ENCODE measurements at regions not wholly inside any gene's neighbourhood (a gene's known extent, or its start where the extent isn't known, plus 50 kb on each side); places are given as distances from the start of the nearest gene placed in this dataset.

GRCh38 chr10:118465300-118465874 lies 123.3 kb upstream of the FAM204A start:
- no peak for TF ChIP-seq CTCF (IDR thresholded peaks at IDR 0.05; ENCODE audit: low read depth, low read length)
- H3K27me3 ChIP-seq (ENCODE audit: insufficient read depth, low read depth, severe bottlenecking): peaks cover 89% of the 10 kb centered on the region
- H3K9me3 ChIP-seq (ENCODE audit: severe bottlenecking): no peaks in the 10 kb centered on the region
- no peak overlapping the region for H3K27ac ChIP-seq
- H3K36me3 ChIP-seq: no peaks in the 10 kb centered on the region
- no peak overlapping the region for H3K4me3 ChIP-seq (ENCODE audit: low read depth, low read length)
- no peak for DNase-seq

- no peak for DNase-seq
- no peak for TF ChIP-seq CTCF (IDR thresholded peaks at IDR 0.05; ENCODE audit: low read depth, low read length)
- Histone ChIP-seq H3K27me3 (ENCODE audit: insufficient read depth, low read depth, severe bottlenecking) (peaks cover 89% of the 10 kb centered on the region), H3K4me3 (ENCODE audit: low read depth, low read length) (no peak overlapping the region), H3K9me3 (ENCODE audit: severe bottlenecking) (no peaks in the 10 kb centered on the region), H3K27ac (no peak overlapping the region), H3K36me3 (no peaks in the 10 kb centered on the region)
Observed at GRCh38 chr10:118463740-118464139, 121.6 kb upstream of the FAM204A start.

GRCh38 chr10:118462401-118462800 lies 120.3 kb upstream of the FAM204A start:
- no peak for TF ChIP-seq CTCF (IDR thresholded peaks at IDR 0.05; ENCODE audit: low read depth, low read length)
- H3K36me3 ChIP-seq: no peaks in the 10 kb centered on the region
- H3K9me3 ChIP-seq (ENCODE audit: severe bottlenecking): no peaks in the 10 kb centered on the region
- no peak for DNase-seq
- H3K4me3 ChIP-seq (ENCODE audit: low read depth, low read length): no peak overlapping the region
- peaks cover 87% of the 10 kb centered on the region for H3K27me3 ChIP-seq (ENCODE audit: insufficient read depth, low read depth, severe bottlenecking)
- H3K27ac ChIP-seq: no peak overlapping the region

- peak; percentile 68 for DNase-seq
- no peak overlapping the region for H3K27ac ChIP-seq
- H3K4me3 ChIP-seq (ENCODE audit: low read depth, low read length): no peak overlapping the region
- peaks cover 82% of the 10 kb centered on the region for H3K27me3 ChIP-seq (ENCODE audit: insufficient read depth, low read depth, severe bottlenecking)
- no peaks in the 10 kb centered on the region for H3K9me3 ChIP-seq (ENCODE audit: severe bottlenecking)
- H3K36me3 ChIP-seq: no peaks in the 10 kb centered on the region
- TF ChIP-seq CTCF (IDR thresholded peaks at IDR 0.05; ENCODE audit: low read depth, low read length): peak; percentile 77
Observed at GRCh38 chr10:118459642-118460193, 117.6 kb upstream of the FAM204A start.

- H3K27me3 ChIP-seq (ENCODE audit: insufficient read depth, low read depth, severe bottlenecking): peaks cover 82% of the 10 kb centered on the region
- no peak for DNase-seq
- H3K4me3 ChIP-seq (ENCODE audit: low read depth, low read length): no peak overlapping the region
Observed at GRCh38 chr10:118458957-118459641, 117.0 kb upstream of the FAM204A start.

More at GRCh38 chr10:118458957-118459641, 117.0 kb upstream of the FAM204A start:
- TF ChIP-seq CTCF (IDR thresholded peaks at IDR 0.05; ENCODE audit: low read depth, low read length): no peak
- Histone ChIP-seq H3K27ac (no peak overlapping the region), H3K9me3 (ENCODE audit: severe bottlenecking) (no peaks in the 10 kb centered on the region), H3K36me3 (no peaks in the 10 kb centered on the region)
